Right hindlimb (tissue), 1 donor: ENCODE measurements at regions not wholly inside any gene's neighbourhood (a gene's known extent, or its start where the extent isn't known, plus 50 kb on each side); places are given as distances from the start of the nearest gene placed in this dataset.

Experiments
- DNase-seq: peaks from one replicate; pipeline ENCODE4 v3.0.0-alpha.2; 2018

DNA sequence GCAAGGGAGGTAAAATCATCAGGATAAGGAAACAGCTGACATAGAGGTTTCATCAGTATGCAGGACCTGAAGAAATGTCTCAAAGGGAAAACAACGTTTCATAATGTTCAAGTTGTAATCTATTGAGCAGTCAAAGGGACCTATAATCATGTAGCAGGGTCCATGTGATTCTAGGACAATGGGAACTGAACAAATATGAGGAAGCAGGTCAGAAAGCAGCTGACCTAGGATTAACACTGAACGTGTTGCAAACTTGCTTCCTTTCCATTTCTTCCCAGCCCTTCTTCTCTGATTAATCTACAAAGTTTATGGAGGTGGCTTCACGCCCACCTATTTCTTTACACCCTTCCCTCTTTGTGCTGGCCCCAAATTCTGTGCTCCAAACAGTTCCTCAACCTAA, 256.9 kb upstream of the AKR1E2 start:
- no peak for DNase-seq

DNA sequence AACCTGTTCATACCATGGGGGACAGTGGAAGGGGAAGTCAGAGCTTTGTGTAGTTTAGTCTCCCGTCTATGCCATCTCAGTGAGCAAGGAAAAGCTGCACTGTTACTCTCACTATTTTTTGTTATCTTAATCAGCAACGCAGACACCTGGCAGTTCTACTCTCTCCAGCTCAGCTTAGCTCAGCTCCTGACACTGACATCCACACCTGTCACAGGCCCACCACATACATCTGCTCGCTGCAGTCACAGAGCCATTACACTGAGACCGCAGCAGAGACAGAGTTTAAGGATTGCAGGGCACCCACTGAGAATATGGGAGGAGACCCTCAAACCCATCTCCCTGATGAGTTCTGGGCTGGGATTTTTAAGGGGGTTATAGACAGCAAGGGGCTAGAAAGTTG, 257.3 kb upstream of the AKR1E2 start:
- no peak for DNase-seq

DNA sequence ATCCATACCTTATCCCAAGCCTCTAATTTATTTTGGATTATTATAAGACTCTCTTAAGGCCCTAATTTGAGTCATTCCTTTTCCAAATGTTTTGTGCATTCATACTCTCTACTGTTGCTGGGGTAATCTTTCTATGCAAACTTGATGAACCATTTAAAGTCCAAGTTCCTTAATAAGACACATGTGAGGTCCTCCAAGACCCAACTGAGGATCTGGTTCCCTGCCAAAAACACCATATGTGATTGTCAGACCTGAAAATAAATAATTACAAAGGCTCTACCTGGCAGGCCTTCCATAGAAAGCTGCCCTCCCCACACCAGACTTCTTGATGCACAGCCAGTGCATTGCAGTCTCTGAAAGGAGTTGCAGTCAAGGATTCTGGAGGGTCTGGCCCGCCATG, 257.9 kb upstream of the AKR1E2 start:
- no peak for DNase-seq

DNA sequence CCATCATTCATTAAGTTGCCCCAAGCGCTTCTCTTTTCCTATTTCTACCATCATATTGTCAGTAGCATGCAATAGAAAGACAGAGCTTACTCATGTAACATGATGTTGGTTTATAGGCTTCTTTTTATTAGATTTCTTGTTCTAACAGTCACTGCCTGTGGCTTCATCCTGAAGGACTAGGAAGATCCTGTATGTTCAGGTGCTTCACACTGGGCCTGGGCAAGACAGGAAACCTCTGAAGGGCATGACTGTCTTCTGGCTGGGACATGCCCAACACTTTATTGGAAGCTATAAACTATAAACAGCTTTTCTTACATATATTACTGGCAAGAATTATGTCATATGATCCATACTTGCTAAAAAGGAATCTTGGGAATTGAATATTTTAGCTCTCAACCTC, 258.4 kb upstream of the AKR1E2 start:
- DNase-seq, result no peak

DNA sequence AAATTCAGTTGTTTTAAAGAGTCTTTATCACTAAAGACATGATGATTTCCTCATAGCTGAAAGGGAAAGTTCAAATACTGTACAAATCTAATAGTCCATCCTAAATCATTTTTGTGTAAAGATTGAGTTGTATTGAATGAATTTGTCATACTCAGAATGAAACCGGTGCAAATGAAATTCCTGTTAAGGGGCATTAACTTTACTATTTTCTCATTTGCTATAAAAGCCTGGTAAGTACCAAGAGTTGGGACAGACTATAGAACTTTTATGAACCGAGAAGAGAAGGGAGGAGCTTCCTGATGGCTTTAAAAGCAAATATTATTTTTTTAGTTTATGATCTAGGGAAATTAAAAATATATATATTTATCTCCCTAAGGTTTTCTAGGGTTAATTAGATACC, 260.0 kb upstream of the AKR1E2 start:
- DNase-seq, result no peak

DNA sequence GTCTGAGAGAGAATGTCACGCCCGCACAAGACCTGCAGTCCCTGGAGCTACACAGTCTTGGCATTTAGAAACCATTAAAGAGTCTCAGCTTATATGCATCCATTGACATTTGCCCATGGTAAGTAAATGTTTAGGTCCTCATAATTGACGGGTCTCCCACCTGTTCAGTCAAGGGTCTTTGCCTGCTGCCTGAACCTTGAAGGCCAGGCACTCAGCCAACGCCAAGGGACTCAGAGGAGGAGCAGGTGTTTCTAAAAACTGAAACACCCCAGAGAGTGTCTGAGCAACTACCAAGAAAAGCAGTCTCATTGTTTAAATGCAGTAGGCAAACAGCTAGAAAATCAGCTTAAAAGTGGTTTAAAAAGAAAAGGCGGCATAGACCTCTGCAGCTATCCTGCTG, 264.7 kb upstream of the AKR1E2 start:
- no peak for DNase-seq

DNA sequence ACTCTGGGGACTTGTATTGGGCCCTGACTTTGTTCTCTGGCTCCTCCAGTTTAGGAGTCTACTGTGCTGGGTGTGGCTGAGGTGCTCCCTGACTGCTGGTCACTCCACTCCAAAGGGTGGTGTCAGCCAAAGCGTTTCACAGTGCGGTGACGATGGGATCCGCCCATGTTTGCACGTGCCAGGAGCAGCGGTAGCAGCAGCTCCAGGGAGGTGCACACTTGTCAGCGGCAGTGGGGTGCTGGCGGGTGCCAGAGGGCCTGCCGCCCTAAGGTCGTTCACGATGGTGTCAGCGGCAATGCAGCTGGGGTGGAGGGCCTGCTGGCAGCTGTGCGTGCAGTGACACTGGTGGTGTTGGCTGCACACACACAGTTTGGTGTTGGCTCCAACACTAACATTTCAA, 268.5 kb upstream of the AKR1E2 start:
- DNase-seq, result no peak

DNA sequence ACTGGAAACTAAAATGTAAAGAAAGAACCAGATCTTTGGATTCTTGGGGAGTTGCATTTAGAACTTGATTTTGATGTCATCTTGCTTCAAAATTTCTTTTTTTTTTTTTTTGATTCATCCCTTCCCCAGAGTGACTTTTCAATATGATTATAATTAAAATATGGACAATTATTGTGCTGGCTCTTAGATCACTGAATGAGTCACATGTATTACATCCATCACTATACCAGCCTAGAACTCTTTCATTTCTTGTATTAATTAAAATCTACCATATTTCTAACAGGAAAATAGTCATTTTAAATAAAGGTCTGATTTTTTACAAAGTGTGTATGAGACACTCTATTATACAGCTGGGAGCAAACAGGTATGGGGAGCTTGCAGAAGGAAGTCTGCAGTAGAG, 269.5 kb upstream of the AKR1E2 start:
- no peak for DNase-seq

DNA sequence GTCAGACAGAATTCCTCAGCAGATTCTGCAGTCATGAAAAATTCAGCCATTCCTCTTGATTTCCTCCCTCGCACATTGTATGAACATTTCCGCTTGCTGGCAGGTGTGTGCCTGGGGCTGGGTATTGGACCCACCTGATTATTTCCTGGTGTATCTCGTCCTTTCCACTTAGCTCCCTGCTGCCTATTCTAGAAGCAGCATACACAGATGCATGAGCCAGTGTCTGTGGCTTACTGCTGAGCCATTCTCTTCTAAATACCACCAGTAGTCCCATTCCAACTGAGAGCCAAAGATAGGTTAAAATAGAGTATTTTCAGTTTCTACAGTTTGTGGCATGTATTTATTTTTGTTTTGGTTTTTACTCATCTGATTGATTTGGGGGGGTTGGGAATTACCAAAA, 270.1 kb upstream of the AKR1E2 start:
- DNase-seq, result no peak

DNA sequence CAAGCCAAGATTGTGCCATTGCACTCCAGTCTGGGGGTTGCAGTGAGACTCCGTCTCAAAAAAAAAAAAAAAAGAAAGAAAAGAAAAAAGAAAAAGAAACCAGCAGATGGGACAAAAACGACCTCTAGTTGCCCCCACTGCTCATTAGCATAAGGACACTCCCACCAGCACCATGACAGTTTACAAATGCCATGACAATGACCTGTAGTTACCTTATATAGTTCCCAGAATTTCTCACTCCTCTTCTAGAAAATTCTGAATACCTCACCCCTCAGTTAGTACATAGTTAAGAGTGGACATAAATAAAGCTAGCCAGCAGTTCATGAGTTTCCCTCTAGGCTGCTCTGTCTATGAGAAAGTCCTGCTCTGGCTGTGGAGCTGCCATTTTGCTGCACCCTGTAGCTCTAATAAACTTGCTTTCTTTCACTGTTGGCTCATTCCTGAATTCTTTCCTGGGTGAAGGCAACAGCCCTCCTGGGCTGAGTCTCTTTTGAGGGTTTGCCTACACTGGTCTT, 276.8 kb upstream of the AKR1E2 start:
- DNase-seq, result no peak

DNA sequence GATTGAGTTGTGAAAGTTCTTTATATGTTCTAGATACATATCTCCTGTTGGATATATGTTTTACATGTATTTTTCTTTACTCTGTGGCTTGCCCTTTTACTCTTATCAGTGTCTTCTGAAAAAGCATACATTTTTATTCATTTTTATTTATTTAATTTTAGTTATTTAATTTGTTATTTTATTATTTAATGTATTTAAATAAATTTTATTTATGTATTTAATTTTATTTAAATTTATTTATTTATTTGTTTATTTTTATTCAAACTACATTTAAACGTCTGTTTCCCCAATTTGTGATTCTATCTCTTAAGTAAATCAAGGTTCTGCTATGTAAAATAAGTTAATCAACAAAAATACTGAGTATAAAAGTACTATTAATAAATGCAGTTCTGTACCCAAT, 279.1 kb upstream of the AKR1E2 start:
- no peak for DNase-seq

DNA sequence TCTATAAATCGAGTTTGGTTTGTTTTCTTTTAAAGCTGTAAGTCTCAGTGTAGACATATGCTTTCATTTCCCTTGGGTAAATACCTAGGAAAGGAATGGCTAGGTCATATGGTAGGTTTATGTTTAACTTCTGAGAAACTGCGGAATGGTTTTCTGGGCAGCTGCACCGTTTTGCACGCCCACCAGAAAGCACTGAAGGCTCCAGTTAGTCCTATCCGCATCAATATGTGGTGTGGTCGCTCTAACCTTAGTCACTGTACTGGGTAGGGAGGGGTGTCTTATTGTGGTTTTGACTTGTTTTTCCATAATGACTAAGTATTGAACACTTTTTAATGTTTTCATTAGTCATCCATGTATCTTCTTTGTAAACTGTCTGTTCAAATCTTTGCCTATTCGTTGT, 279.5 kb upstream of the AKR1E2 start:
- no peak for DNase-seq

DNA sequence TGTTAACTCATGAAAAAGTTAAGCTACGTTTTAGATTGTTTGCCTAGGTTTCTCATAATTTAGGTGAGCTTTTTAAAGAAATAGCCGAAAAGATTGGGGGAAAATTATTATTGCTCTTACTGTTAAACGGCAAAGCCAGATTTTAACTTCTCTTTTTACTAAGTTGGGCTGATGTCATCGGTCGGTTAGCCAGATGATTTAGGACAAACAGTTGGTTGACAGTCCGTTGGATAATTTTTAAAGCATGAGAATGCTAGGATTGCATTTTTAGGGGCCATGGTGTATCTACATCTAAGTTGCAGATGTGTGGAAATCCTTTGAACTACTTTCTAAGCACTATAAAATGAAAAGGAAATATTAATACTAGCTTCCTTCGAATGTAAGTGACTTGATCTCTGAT, 280.9 kb upstream of the AKR1E2 start:
- DNase-seq, result no peak

DNA sequence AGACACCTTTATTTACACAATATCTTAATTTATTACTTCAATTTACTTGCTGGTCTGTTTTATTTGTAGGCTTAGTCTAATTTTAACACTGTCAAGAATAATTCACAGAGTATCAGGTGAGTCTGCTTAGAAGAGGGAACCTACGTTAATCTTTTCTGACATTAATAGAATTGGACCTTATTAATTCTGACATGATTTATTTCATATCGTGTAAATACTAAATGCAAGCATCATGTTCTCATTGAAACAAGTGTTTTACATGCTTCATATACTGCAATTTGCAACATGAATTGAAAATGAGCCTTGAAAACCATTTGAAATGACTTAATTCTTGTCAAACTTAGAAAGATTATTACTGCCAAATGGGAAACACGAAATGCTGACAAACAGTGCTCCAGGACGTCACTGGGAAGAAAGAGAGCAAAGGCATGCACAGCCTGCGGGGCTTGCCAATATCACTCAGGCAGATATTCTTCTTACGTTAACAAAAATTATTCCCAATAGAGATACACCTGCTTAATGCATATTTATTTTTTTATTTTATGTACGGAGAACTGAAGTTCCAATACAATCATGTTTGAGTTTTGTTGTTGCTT, 282.0 kb upstream of the AKR1E2 start:
- no peak for DNase-seq

DNA sequence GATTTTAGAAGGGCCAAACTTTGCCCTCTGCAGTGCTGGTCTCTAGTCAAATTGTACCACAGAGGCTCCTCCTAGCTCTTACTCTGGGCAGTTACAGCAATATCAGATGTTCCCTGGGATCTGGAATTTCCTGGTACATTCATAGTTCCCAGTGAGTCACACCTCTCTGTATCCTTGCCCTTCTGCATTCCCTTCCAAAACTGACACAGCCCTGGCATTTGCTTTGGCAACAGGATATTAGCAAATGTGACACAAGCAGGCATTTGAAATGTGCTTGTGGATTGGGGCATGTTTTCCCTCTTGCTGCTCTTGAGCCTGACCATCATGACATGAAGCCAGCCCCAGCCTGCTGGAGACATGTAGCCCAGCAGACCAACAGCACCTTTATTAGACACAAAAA, 284.7 kb upstream of the AKR1E2 start:
- DNase-seq, result no peak

DNA sequence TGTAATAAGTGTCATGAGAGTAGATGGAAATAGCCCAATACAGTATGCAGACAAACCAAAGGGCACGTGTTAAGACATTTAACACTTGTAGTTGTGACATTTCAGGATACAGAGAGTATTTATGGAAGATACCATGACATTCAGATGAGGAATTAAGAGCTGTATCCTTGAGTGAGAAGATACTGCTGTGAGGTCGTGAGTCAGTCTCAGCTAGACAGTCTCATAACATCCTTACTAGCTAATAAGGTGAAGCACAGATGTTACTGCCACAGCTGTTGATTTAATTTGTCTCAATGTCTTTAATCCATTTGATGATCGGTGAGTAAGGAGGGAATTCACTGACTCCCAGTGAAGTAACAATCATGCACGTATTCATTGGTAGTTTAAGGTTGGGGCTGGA, 288.0 kb upstream of the AKR1E2 start:
- DNase-seq, result no peak

DNA sequence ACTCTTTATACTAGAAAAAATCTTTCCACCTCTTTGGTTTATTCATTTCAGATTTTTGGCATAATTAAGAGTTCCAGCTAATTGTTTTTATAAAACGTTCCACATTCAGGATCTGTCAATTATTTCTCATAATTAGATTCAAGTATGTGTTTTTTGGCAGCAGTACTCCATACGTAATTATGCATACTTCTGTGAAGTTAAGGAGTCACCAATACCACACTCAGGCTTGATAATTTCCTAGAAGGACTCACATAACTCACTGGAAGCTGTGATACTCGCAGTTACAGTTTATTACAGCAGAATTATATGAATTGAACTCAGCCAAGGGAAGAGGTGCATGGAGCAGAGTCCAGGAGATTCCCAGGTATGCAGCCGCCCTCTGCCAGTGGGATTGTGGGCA, 290.5 kb upstream of the AKR1E2 start:
- no peak for DNase-seq

DNA sequence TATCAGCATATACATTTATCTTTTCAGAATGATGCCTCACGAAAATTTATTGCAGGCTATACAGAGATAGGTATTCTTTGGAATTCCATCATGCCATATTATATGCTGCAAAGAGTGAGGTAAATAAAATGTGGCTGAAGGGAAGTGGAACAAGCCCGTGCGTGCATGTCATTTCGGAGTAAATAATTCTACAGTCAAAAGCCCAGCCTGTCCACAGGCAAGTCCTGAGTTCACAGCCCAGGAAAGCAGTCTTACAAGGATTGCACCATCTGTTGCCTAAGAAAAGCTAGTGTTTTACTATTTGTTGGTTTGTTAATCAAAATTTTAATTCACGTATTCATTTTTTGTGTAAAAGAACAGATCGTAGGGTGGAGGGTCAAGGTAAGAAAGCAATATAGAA, 292.4 kb upstream of the AKR1E2 start:
- DNase-seq, result no peak

DNA sequence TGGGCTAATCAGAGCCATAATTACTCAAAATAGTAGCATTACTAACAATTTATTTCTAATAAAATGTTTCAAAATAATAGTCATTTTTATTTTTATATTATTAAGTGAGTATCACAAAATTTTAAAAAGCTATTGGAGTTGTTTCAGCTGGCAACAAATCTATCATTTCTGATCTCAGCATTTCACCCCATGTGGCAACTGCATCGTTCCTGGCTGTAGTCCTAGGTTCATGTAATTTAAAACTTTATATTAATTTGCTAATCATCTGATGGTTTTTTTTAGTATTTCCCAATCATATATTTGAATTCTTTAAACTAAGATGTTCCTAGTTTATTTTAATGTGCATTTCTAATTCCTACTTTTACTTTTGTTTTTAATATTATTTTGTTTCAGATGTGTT, 293.0 kb upstream of the AKR1E2 start:
- no peak for DNase-seq

DNA sequence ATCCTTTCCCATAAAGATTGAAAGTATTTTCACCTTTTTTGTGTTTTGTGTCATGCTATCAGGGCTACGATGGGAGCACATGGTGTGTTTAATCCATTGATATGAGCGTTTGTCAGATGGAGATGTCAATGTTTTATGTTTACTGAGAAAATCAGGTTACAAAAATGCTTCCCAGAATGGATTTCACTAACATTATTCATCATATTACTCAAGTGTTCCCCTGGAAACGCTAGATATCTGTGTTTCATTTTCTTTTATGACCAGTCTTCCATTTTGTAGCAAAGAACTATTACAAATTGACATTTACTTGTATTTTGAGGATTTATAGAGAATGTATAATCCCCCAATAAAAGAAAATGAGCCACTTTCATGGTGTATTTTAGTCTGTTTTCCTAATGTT, 293.5 kb upstream of the AKR1E2 start:
- DNase-seq, result no peak

DNA sequence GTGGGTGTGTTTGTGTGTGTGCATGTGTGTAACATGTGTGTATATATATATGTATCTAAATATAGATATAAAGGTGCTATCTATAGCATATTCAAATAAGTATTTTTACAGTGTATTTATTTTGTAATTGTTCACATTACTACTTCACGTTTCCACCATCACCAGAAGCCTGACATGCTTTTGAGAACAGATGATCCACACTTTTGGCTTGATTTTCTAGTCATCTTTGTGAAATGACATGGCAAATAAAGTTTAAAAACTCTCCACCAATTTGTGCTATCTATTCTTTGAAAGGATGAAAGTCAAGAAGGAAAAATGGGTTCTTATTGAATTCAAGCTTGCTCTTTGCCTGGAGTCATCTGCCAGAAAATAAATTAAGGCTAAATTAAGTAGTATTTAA, 294.0 kb upstream of the AKR1E2 start:
- DNase-seq, result no peak

DNA sequence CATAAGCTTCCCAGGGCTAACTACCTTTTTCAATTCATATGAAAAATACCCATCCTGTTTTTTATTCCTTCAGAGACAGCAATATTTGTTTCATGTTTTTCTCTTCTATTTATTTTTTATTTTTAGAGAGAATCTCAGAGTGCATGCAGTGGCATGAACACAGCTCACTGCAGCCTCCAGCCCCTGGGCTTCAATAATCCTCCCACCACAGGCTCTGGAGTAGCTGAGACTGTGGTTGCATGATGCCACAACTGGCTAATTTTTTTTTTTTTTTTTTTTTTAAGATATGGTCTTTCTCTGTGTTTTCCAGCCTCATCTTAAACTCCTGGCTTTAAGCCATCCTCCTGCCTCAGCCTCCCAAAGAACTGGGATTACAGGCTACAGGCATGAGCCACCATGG, 296.7 kb upstream of the AKR1E2 start:
- DNase-seq, result no peak

DNA sequence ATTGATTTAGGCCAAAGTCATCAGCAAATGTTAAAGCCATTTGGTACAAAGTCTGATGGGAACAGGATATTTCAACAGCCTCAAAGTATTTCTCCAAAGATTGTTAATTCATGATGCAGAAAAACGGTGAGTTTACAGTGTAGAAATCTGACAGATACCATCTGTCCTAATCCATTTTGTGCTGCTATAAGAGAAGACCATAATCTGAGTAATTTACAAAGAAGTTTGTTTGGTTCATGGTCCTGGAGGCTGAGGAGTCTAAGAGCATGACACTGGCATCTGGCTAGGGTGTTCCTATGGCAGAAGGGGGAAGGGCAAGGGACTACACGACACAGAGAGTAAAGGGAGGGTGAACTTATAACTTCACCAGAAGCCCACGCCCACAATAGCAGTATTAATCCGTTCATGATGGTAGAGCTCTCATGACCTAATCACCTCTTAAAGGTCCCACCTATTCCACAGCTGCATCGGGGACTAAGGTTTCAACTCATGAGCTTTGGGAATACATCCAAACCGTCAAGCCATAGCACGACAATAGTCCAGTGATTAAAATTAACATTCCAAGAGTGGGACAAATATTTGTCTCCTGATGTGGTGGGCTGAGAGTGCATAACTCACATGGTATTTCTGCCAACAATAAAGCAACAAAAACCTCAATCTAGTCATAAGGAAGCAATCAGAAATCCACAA, 298.6 kb upstream of the AKR1E2 start:
- DNase-seq, result no peak

DNA sequence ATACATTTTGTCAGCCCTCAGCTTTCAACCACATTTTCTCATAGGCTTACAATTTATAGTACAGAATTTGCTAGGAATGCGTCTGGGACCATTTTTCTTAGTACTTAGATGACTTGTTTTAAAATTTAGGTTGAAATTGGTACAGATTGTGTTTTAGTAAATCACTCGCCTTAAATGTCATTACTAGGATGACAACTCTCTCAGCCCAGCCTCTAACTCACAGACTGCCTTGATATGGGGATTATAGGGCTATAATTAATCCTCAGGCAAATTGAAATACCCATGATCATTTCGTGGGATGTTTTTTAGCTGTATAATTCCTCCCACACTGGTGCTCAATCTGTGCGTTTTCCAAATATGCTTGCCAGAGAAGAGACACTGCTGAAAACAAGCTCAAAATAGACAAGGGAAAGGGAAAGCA, 299.7 kb upstream of the AKR1E2 start:
- DNase-seq, result peak; percentile 27

DNA sequence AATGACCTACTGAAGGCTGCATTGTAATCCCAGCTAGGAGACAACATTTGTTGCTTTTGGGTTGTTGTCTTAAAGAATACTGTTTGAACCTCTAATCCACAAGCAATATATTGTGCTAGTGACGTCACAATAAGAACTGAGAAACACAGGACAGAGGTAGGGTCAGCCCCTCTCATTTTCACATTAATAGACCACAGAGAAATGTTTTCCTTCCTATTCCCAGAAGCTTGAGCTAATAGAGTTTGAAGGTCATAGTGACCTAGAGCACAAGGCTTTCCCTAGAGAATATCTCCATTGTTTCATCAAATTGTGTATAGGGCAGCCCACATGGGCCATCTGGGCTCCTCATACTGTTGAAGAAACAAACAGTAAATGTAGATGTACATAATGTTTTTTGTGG, 300.9 kb upstream of the AKR1E2 start:
- no peak for DNase-seq
